ENCODE measurements at regions not wholly inside any gene's neighbourhood (a gene's known extent, or its start where the extent isn't known, plus 50 kb on each side); places are given as distances from the start of the nearest gene placed in this dataset.

DNA sequence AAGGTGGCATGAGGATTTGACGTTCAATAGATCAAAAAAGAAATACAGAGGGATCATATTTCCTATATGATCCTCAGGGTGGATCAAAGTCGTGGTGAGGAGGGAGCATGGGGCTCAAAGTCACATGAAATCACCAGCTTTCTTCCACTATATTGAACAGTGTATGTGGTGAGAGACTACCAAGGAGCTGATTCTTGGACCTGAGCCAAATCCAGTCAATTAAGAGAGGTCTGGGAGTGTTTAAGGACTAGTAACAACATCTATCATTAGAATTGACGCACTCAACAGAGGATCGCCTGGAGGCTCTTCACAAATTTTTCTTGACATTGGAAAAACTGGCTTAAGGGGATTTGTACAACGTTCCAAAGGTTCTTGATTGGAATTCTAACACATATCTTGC is 267.7 kb upstream of the PROX1 start:
- TF ChIP-seq, protein P1, sequence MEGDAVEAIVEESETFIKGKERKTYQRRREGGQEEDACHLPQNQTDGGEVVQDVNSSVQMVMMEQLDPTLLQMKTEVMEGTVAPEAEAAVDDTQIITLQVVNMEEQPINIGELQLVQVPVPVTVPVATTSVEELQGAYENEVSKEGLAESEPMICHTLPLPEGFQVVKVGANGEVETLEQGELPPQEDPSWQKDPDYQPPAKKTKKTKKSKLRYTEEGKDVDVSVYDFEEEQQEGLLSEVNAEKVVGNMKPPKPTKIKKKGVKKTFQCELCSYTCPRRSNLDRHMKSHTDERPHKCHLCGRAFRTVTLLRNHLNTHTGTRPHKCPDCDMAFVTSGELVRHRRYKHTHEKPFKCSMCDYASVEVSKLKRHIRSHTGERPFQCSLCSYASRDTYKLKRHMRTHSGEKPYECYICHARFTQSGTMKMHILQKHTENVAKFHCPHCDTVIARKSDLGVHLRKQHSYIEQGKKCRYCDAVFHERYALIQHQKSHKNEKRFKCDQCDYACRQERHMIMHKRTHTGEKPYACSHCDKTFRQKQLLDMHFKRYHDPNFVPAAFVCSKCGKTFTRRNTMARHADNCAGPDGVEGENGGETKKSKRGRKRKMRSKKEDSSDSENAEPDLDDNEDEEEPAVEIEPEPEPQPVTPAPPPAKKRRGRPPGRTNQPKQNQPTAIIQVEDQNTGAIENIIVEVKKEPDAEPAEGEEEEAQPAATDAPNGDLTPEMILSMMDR (IDR thresholded peaks at IDR 0.05): no peak
- TF ChIP-seq EZH2 (IDR thresholded peaks at IDR 0.05; ENCODE audit: borderline replicate concordance, insufficient read depth, low read depth, low read length, poor library complexity, severe bottlenecking): no peak

Measured in B cell (primary cell).